Lower leg skin (tissue), 4 donors: ENCODE measurements at regions not wholly inside any gene's neighbourhood (a gene's known extent, or its start where the extent isn't known, plus 50 kb on each side); places are given as distances from the start of the nearest gene placed in this dataset.

Experiments used
- DNase-seq, 2 donors: peaks; one replicate each; pipeline ENCODE4 v3.0.0-alpha.2; 2019; ENCODE audit warnings: low spot score in 2 of 2
- H3K4me3 ChIP-seq: fragments of 200-600 bp; sonication (generic); 2 replicates; pipeline ENCODE4 v1.5.1; 2017; ENCODE audit warnings: mild to moderate bottlenecking, low read depth; ENCODE audit not compliant: poor library complexity, severe bottlenecking
- CTCF ChIP-seq, 3 donors: fragments of 450-650 bp; IDR thresholded peaks; one replicate each; pipeline ENCODE4 v1.5.1; 2016; ENCODE audit warnings: antibody characterized with exemption in 3 of 3, mild to moderate bottlenecking in 3 of 3, moderate library complexity in 2 of 3
- POLR2A ChIP-seq, 2 donors: fragments of 450-650 bp; IDR thresholded peaks; one replicate each; pipeline ENCODE4 v1.6.1; 2016 to 2017; ENCODE audit warnings: antibody characterized with exemption in 2 of 2, mild to moderate bottlenecking in 1 of 2, moderate library complexity in 1 of 2
- WGBS, 2 donors: methylation state at CpG; one replicate each; pipeline ENCODE4 v1.1.5; 2018; 5-methylcytosine and 5-hydroxymethylcytosine counted together
- intact Hi-C: fragments of 100-400 bp; cut with DNase I; formaldehyde crosslinking; loops from one replicate; pipeline ENCODE4 v1.15.0; 2023; ENCODE audit warnings: low total_unique reads

GRCh38 chr4:23015821-23016220 lies 323.1 kb downstream of the GBA3 start:
- intact Hi-C loops, result no loop called here
- DNase-seq, result no peak
- H3K4me3 ChIP-seq, result no peak overlapping the region
- TF ChIP-seq CTCF (IDR thresholded peaks at IDR 0.05) (no peak), POLR2A (IDR thresholded peaks at IDR 0.05) (no peak)

- no peak for DNase-seq
- no peak for TF ChIP-seq POLR2A (IDR thresholded peaks at IDR 0.05)
- no peak for TF ChIP-seq CTCF (IDR thresholded peaks at IDR 0.05)
- no peak overlapping the region for H3K4me3 ChIP-seq
- intact Hi-C loops, result no loop called here
Measured at GRCh38 chr4:23009093-23009492, 316.4 kb downstream of the GBA3 start.

- intact Hi-C loops, result no loop called here
- DNase-seq, result no peak
- TF ChIP-seq POLR2A (IDR thresholded peaks at IDR 0.05) (no peak), CTCF (IDR thresholded peaks at IDR 0.05) (no peak)
- no peak overlapping the region for H3K4me3 ChIP-seq
Measured at GRCh38 chr4:23006756-23007155, 314.0 kb downstream of the GBA3 start.

GRCh38 chr4:23005691-23006090 lies 313.0 kb downstream of the GBA3 start:
- intact Hi-C loops, result no loop called here
- WGBS, 2 donors, result 87 to 91% methylated on average over 1 of the region's 1 CpG
- no peak overlapping the region for H3K4me3 ChIP-seq
- TF ChIP-seq CTCF (IDR thresholded peaks at IDR 0.05) (no peak), POLR2A (IDR thresholded peaks at IDR 0.05) (no peak)
- no peak for DNase-seq

- 65 to 75% methylated on average over 2 of the region's 2 CpGs for WGBS, 2 donors
- DNase-seq, result no peak
- intact Hi-C loops, result no loop called here
- no peak overlapping the region for H3K4me3 ChIP-seq
- no peak for TF ChIP-seq POLR2A (IDR thresholded peaks at IDR 0.05)
Measured at GRCh38 chr4:23001478-23001877, 308.7 kb downstream of the GBA3 start.

GRCh38 chr4:22999419-22999818 lies 306.7 kb downstream of the GBA3 start:
- 89 to 91% methylated on average over 2 of the region's 2 CpGs for WGBS, 2 donors
- no peak overlapping the region for H3K4me3 ChIP-seq
- no peak for TF ChIP-seq POLR2A (IDR thresholded peaks at IDR 0.05)
- TF ChIP-seq CTCF (IDR thresholded peaks at IDR 0.05), result no peak
- intact Hi-C loops, result no loop called here
- DNase-seq, result no peak
